Neural cell (in vitro differentiated cells): ENCODE measurements at regions not wholly inside any gene's neighbourhood (a gene's known extent, or its start where the extent isn't known, plus 50 kb on each side); places are given as distances from the start of the nearest gene placed in this dataset.

Experiments
- H2AFZ ChIP-seq: fragments of 200-600, 300-800 bp; sonication (generic), shearing (Covaris generic); 2 replicates; pipeline ENCODE4 v1.6.0; 2014; ENCODE audit warnings: low read depth, mild to moderate bottlenecking, antibody characterized with exemption, low read length, moderate library complexity
- H3F3A ChIP-seq: fragments of 200-600 bp; shearing (Covaris generic); 2 replicates; pipeline ENCODE4 v1.6.1; 2016; ENCODE audit warnings: mild to moderate bottlenecking, moderate library complexity, mixed read lengths, antibody characterized with exemption, low read length; ENCODE audit not compliant: insufficient read depth, poor library complexity, severe bottlenecking
- H3K27ac ChIP-seq: fragments of 200-600, 300-800 bp; sonication (generic), shearing (Covaris generic); 2 replicates; pipeline ENCODE4 v1.5.1; 2014; ENCODE audit warnings: mild to moderate bottlenecking, low read length, moderate library complexity
- H3K27me3 ChIP-seq: fragments of 300-800, 200-600 bp; sonication (generic), shearing (Covaris generic); 2 replicates; pipeline ENCODE4 v1.6.0; 2014; ENCODE audit warnings: mild to moderate bottlenecking, low read depth, low read length, moderate library complexity; ENCODE audit not compliant: insufficient read depth
- H3K36me3 ChIP-seq: fragments of 300-800, 200-600 bp; sonication (generic), shearing (Covaris generic); 2 replicates; pipeline ENCODE4 v1.5.1; 2014; ENCODE audit warnings: mild to moderate bottlenecking, antibody characterized with exemption, low read length, moderate library complexity; ENCODE audit not compliant: insufficient read depth
- H3K4me2 ChIP-seq: fragments of 300-800, 200-600 bp; sonication (generic), shearing (Covaris generic); 2 replicates; pipeline ENCODE4 v1.6.0; 2014; ENCODE audit warnings: mild to moderate bottlenecking, low read length
- H3K4me3 ChIP-seq: fragments of 300-800, 200-600 bp; sonication (generic), shearing (Covaris generic); 2 replicates; pipeline ENCODE4 v1.5.1; 2014; ENCODE audit warnings: mild to moderate bottlenecking, low read length, moderate library complexity
- H3K79me2 ChIP-seq: fragments of 200-600 bp; shearing (Covaris generic); replicated peaks from 2 replicates; pipeline ENCODE4 v1.6.0; 2014; ENCODE audit warnings: mild to moderate bottlenecking, low read length, moderate library complexity; ENCODE audit not compliant: insufficient read depth
- H3K9ac ChIP-seq: fragments of 300-800, 200-600 bp; sonication (generic), shearing (Covaris generic); 2 replicates; pipeline ENCODE4 v1.6.1; 2016; ENCODE audit warnings: mild to moderate bottlenecking, low read length, mixed read lengths
- H3K9me2 ChIP-seq: fragments of 200-600 bp; shearing (Covaris generic); 2 replicates; pipeline ENCODE4 v1.6.1; 2016; ENCODE audit warnings: mild to moderate bottlenecking, low read length, mixed read lengths; ENCODE audit not compliant: insufficient read depth
- H3K9me3 ChIP-seq: fragments of 200-600, 300-800 bp; sonication (generic), shearing (Covaris generic); 2 replicates; pipeline ENCODE4 v1.6.1; 2016; ENCODE audit warnings: mild to moderate bottlenecking, mixed run types, low read length, moderate library complexity, mixed read lengths
- H4K20me1 ChIP-seq: fragments of 200-600 bp; shearing (Covaris generic); 2 replicates; pipeline ENCODE4 v1.6.1; 2016; ENCODE audit warnings: mild to moderate bottlenecking, mixed run types; ENCODE audit not compliant: insufficient read depth
- EP300 ChIP-seq: fragments of 450-650 bp; conservative IDR thresholded peaks from 2 replicates; pipeline ENCODE4 v1.6.1; 2014; ENCODE audit warnings: antibody characterized with exemption, mild to moderate bottlenecking, moderate library complexity; ENCODE audit not compliant: poor library complexity, severe bottlenecking
- EZH2 ChIP-seq: fragments of 200-600, 300-800 bp; shearing (Covaris generic), sonication (generic); IDR thresholded peaks from 2 replicates; pipeline ENCODE4 v1.6.1; 2014; ENCODE audit warnings: antibody characterized with exemption, low read length, borderline replicate concordance, mild to moderate bottlenecking; ENCODE audit not compliant: insufficient read depth, poor library complexity, severe bottlenecking
- MXI1 ChIP-seq: fragments of 450-650 bp; conservative IDR thresholded peaks from 2 replicates; pipeline ENCODE4 v1.6.1; 2014; ENCODE audit warnings: antibody characterized with exemption, mild to moderate bottlenecking; ENCODE audit not compliant: poor library complexity, severe bottlenecking
- POLR2AphosphoS5 ChIP-seq: IDR thresholded peaks from 2 replicates; pipeline ENCODE4 v1.6.1; 2012
- RAD21 ChIP-seq: fragments of 450-650 bp; conservative IDR thresholded peaks from 2 replicates; pipeline ENCODE4 v1.6.1; 2014; ENCODE audit warnings: antibody characterized with exemption, mild to moderate bottlenecking, moderate library complexity
- SMC3 ChIP-seq: fragments of 450-650 bp; conservative IDR thresholded peaks from 2 replicates; pipeline ENCODE4 v1.6.1; 2014; ENCODE audit warnings: antibody characterized with exemption, mild to moderate bottlenecking, moderate library complexity; ENCODE audit not compliant: poor library complexity
- TAF1 ChIP-seq: IDR thresholded peaks from 2 replicates; pipeline ENCODE4 v1.6.1; 2012; ENCODE audit warnings: low read depth
- TF ChIP-seq, protein P1 (sequence below): fragments of 450-650 bp; IDR thresholded peaks from 2 replicates; pipeline ENCODE4 v1.5.1; 2014; ENCODE audit warnings: antibody characterized with exemption, mild to moderate bottlenecking, moderate library complexity; ENCODE audit not compliant: poor library complexity, severe bottlenecking
- TF ChIP-seq, protein P2 (sequence below): IDR thresholded peaks from 2 replicates; pipeline ENCODE4 v1.6.1; 2012; ENCODE audit warnings: borderline replicate concordance

DNA sequence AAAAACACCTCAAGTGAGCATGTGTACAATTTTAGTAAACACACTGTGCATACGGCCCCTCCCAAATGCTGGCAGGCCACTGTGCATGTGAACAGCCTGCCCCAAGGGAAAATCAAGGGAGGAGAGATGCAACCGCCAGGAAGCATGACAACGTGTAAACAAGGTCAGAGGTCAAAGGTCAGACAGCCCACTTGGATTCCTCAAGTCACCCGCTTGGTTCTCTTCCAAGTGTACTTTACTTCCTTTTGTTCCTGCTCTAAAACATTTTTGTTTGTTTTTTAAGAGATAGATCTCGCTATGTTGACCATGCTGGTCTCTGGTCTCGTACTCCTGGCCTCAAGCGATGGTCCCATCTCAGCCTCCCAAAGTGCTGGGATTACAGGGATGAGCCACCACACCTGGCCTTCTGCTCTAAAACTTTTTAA lies 126.7 kb upstream of the SHB start:
- no peak overlapping the region for H3K4me3 ChIP-seq
- H2AFZ ChIP-seq, result no peak overlapping the region
- no peaks in the 10 kb centered on the region for H3F3A ChIP-seq
- H3K9ac ChIP-seq, result no peak overlapping the region
- H3K9me2 ChIP-seq, result no peaks in the 10 kb centered on the region
- no peaks in the 10 kb centered on the region for H3K9me3 ChIP-seq
- no peak overlapping the region for H3K4me2 ChIP-seq
- TF ChIP-seq RAD21 (no peak), EP300 (no peak), EZH2 (no peak), TAF1 (no peak), MXI1 (no peak), SMC3 (no peak), POLR2AphosphoS5 (no peak)
- TF ChIP-seq, protein P1, sequence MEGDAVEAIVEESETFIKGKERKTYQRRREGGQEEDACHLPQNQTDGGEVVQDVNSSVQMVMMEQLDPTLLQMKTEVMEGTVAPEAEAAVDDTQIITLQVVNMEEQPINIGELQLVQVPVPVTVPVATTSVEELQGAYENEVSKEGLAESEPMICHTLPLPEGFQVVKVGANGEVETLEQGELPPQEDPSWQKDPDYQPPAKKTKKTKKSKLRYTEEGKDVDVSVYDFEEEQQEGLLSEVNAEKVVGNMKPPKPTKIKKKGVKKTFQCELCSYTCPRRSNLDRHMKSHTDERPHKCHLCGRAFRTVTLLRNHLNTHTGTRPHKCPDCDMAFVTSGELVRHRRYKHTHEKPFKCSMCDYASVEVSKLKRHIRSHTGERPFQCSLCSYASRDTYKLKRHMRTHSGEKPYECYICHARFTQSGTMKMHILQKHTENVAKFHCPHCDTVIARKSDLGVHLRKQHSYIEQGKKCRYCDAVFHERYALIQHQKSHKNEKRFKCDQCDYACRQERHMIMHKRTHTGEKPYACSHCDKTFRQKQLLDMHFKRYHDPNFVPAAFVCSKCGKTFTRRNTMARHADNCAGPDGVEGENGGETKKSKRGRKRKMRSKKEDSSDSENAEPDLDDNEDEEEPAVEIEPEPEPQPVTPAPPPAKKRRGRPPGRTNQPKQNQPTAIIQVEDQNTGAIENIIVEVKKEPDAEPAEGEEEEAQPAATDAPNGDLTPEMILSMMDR, result no peak
- TF ChIP-seq, protein P2, sequence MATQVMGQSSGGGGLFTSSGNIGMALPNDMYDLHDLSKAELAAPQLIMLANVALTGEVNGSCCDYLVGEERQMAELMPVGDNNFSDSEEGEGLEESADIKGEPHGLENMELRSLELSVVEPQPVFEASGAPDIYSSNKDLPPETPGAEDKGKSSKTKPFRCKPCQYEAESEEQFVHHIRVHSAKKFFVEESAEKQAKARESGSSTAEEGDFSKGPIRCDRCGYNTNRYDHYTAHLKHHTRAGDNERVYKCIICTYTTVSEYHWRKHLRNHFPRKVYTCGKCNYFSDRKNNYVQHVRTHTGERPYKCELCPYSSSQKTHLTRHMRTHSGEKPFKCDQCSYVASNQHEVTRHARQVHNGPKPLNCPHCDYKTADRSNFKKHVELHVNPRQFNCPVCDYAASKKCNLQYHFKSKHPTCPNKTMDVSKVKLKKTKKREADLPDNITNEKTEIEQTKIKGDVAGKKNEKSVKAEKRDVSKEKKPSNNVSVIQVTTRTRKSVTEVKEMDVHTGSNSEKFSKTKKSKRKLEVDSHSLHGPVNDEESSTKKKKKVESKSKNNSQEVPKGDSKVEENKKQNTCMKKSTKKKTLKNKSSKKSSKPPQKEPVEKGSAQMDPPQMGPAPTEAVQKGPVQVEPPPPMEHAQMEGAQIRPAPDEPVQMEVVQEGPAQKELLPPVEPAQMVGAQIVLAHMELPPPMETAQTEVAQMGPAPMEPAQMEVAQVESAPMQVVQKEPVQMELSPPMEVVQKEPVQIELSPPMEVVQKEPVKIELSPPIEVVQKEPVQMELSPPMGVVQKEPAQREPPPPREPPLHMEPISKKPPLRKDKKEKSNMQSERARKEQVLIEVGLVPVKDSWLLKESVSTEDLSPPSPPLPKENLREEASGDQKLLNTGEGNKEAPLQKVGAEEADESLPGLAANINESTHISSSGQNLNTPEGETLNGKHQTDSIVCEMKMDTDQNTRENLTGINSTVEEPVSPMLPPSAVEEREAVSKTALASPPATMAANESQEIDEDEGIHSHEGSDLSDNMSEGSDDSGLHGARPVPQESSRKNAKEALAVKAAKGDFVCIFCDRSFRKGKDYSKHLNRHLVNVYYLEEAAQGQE, result no peak
- no peaks in the 10 kb centered on the region for H4K20me1 ChIP-seq
- no peaks in the 10 kb centered on the region for H3K27me3 ChIP-seq
- no peaks in the 10 kb centered on the region for H3K79me2 ChIP-seq
- no peaks in the 10 kb centered on the region for H3K36me3 ChIP-seq
- no peak overlapping the region for H3K27ac ChIP-seq

DNA sequence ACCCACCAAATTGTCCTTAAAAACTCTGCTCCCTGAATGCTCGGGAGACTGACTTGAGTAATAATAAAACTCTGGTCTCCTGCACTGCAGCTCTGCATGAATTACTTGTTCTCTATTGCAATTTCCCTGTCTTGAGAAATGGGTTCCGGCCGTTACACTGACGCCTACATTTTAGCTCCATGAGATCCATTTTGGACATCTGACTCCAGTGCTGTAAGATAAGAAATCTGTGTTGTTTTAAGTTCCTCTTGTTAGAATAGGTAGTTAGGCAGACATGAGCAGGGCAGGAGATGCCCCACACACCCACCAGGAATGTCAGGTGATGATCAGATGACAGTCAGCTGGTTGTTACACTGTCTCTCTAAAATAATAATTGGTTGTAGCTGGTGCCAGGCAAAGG lies 125.8 kb upstream of the SHB start:
- H3K9me2 ChIP-seq, result no peaks in the 10 kb centered on the region
- TF ChIP-seq EZH2 (no peak), MXI1 (no peak), SMC3 (no peak)
- TF ChIP-seq, protein P2, result no peak
- H4K20me1 ChIP-seq, result no peaks in the 10 kb centered on the region
- H2AFZ ChIP-seq, result no peak overlapping the region
- no peak overlapping the region for H3K4me3 ChIP-seq
- H3K9me3 ChIP-seq, result no peaks in the 10 kb centered on the region
- H3K27ac ChIP-seq, result no peak overlapping the region
- H3K27me3 ChIP-seq, result no peaks in the 10 kb centered on the region
- no peak overlapping the region for H3K9ac ChIP-seq
- H3K36me3 ChIP-seq, result no peaks in the 10 kb centered on the region
- no peak overlapping the region for H3K4me2 ChIP-seq
- no peaks in the 10 kb centered on the region for H3F3A ChIP-seq
- no peaks in the 10 kb centered on the region for H3K79me2 ChIP-seq
